Stimulated activated memory B cell treated with anti-CD40 and anti-IgM and Interleukin-4, amounts not matched to agents 10 μg/mL and 1 μg/mL and 100 μg/mL, for 72 hours (primary cell): ENCODE measurements at regions not wholly inside any gene's neighbourhood (a gene's known extent, or its start where the extent isn't known, plus 50 kb on each side); places are given as distances from the start of the nearest gene placed in this dataset.

Source experiments
- ATAC-seq: fragments of 150-1000 bp; cut with Tn5 transposase; 2 replicates; pipeline ENCODE4 v1.10.0; 2021
- H3K27ac Mint-ChIP-seq: one replicate; pipeline ENCODE4 v1.8.0; 2022; ENCODE audit warnings: mild to moderate bottlenecking, mixed read lengths
- H3K27me3 Mint-ChIP-seq: one replicate; pipeline ENCODE4 v1.8.0; 2022; ENCODE audit warnings: mixed read lengths
- H3K36me3 Mint-ChIP-seq: one replicate; pipeline ENCODE4 v1.8.0; 2022; ENCODE audit warnings: mixed read lengths
- H3K4me1 Mint-ChIP-seq: one replicate; pipeline ENCODE4 v1.8.0; 2022; ENCODE audit warnings: mixed read lengths
- H3K4me3 Mint-ChIP-seq: one replicate; pipeline ENCODE4 v1.8.0; 2022; ENCODE audit warnings: mild to moderate bottlenecking, moderate library complexity, mixed read lengths
- H3K9me3 Mint-ChIP-seq: one replicate; pipeline ENCODE4 v1.8.0; 2022; ENCODE audit warnings: mixed read lengths

DNA sequence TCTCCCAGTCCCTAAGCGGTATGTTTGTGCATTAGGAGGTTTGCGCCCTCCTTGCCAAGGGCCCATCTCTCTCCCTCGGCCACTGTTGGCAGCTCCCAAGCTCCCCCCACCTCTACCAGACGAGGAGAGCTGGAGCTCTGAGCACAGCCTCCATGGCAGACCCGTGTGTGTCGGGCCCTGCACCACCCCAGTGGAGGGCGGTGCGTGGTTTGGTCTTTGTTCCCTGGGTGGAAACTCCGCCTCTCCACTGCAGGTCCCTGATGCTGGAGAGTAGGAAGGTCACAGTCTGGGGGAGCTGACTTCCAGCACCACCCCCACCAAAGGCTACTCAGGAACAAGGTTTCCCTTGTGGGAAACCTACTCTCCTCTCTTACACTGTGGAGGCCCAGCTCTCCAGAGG is 162.6 kb upstream of the FHL2 start:
- no peaks in the 10 kb centered on the region for H3K36me3 Mint-ChIP-seq
- peaks cover 2% of the 10 kb centered on the region for H3K9me3 Mint-ChIP-seq
- H3K4me3 Mint-ChIP-seq: no peak overlapping the region
- H3K27ac Mint-ChIP-seq: no peak overlapping the region
- peaks cover 54% of the 10 kb centered on the region for H3K27me3 Mint-ChIP-seq
- no peak for ATAC-seq
- H3K4me1 Mint-ChIP-seq: no peaks in the 10 kb centered on the region

DNA sequence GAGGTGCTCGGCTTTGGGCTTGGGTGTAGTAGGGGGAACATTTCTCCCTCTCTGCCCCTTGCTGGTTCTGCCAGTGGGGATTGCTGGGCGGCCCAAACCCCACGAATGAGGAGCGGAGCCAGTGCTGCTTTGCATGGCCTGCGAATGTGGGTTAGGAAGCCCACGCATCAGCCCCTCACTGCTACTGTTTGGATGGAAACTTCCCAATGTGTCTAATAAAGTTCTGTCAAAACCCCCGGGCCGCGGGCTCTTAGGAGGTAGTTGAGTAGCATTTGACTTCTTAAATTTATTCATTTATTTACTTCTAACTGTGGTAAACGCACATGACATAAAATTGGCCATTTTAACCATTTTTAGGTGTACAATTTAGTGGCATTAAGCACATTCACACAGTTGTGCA is 161.3 kb upstream of the FHL2 start:
- no peak overlapping the region for H3K27ac Mint-ChIP-seq
- ATAC-seq: no peak
- H3K9me3 Mint-ChIP-seq: peaks cover 2% of the 10 kb centered on the region

DNA sequence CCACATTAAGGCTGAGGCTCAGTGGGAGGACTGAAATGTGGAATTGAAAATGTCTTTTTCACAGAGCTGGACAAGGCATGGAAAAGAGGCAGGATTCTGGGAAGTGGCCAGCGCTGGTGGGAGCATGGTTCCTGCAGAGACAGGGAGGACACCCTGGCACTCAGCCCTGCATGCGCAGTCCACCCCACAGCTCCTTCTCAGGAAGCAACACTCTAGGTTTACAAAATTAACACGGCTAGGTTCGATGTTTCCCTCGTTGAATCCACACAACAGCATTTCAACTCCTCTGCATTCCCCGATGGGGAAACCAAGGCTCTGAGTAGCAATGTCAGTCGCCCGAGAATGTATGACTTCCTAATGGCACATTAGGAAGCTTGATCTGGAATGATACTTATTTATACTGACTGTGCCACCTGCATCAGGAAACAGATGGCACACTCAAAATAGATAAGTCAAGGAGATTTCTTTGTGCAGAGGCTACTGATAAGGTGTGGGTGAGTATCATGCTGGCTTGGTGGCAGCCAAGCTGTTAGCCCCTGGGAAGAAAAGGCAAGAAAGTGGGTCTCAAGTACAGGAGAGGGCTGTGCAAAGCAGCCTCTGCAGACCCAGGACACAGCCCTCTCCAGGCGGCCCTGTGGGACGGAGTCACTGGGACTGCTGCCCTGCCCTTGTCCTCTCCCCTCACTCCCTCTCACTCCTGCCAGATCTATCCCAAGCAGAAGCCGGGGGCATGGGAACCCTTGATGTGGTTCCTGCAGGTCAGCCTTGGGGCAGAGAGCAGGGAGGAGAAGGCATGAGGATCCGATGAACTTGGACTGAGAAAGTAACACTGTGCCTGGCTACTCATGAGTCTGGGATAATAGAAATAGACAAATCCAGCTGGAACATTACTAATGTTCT is 158.4 kb upstream of the FHL2 start:
- H3K4me1 Mint-ChIP-seq: no peaks in the 10 kb centered on the region
- no peak overlapping the region for H3K27ac Mint-ChIP-seq
- no peak for ATAC-seq
- peaks cover 2% of the 10 kb centered on the region for H3K9me3 Mint-ChIP-seq
- no peak overlapping the region for H3K4me3 Mint-ChIP-seq
- peaks cover 67% of the 10 kb centered on the region for H3K27me3 Mint-ChIP-seq
- no peaks in the 10 kb centered on the region for H3K36me3 Mint-ChIP-seq

More for the DNA sequence above, 161.3 kb upstream of the FHL2 start:
- Mint-ChIP-seq H3K4me3 (no peak overlapping the region), H3K27me3 (peaks cover 60% of the 10 kb centered on the region), H3K4me1 (no peaks in the 10 kb centered on the region), H3K36me3 (no peaks in the 10 kb centered on the region)

DNA sequence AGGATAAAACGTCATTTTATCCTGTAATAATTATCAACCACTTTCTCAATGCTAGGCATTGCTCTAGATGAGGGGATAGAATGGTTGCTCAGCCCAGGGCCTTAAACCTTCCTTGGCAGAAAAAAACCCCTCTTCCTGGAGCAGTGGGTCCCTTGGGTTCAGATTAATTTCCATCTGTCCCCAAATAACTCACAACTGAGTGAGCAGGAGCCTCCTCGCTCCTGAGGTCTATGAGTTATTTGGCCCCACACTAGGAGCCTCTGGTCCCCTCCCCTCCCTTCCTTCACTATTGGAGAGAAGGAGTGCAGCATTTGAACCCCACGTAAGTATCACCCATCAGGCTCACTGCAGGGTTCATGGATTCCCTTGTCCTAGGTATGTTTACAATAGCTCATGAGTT is 157.5 kb upstream of the FHL2 start:
- Mint-ChIP-seq H3K4me1 (no peaks in the 10 kb centered on the region), H3K4me3 (no peak overlapping the region), H3K36me3 (no peaks in the 10 kb centered on the region), H3K27ac (no peak overlapping the region), H3K27me3 (peaks cover 59% of the 10 kb centered on the region), H3K9me3 (peaks cover 2% of the 10 kb centered on the region)
- no peak for ATAC-seq

DNA sequence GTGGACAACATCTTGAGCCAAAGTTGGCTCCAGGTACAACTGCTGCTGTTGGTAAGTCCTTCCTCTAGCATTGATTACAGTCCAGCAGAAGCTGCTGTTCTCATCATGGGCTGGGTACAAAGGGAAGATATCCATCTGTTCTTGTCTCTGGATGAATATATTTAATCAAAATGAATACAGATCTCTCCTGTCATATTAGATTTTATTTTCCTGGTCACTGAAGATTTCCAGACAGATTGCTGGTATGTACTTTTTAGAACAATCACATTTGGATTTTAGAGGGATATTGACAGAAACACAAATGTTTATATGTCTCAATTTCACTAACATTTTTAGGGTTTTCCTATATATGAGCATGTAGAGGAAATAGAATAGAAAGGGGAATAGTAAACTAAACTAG is 155.4 kb upstream of the FHL2 start:
- Mint-ChIP-seq H3K4me3 (no peak overlapping the region), H3K27me3 (peaks cover 52% of the 10 kb centered on the region), H3K9me3 (no peaks in the 10 kb centered on the region), H3K4me1 (no peaks in the 10 kb centered on the region), H3K36me3 (no peaks in the 10 kb centered on the region), H3K27ac (no peak overlapping the region)
- no peak for ATAC-seq

DNA sequence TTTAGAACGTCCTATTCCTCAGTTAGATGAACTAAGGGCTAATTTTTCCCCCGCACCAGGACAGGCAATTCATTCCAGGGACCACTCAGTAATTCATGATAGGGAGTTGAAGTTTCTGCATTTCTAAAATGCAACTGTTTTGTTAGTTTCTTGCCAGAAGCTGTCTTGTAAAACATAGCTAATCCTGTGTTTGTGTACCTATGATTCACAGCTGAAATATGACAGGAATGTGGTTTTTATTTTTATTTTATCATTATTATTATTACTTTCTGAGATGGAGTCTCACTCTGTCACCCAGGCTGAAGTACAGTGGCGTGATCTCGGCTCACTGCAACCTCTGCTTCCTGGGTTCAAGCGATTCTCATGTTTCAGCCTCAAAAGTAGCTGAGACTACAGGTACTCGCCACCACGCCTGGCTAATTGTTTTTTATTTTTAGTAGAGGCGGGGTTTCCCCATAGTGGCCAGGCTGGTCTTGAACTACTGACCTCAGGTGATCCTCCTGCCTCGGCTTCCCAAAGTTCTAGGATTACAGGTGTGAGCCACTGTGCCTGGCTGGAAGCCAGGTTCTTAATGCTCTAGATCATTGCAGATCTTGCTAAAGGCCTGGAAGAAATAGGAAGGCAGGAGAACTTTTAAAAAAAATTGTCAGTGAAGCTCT is 154.8 kb upstream of the FHL2 start:
- Mint-ChIP-seq H3K36me3 (no peaks in the 10 kb centered on the region), H3K9me3 (no peaks in the 10 kb centered on the region), H3K4me1 (no peaks in the 10 kb centered on the region), H3K4me3 (no peak overlapping the region), H3K27ac (no peak overlapping the region), H3K27me3 (peaks cover 51% of the 10 kb centered on the region)
- ATAC-seq: no peak

DNA sequence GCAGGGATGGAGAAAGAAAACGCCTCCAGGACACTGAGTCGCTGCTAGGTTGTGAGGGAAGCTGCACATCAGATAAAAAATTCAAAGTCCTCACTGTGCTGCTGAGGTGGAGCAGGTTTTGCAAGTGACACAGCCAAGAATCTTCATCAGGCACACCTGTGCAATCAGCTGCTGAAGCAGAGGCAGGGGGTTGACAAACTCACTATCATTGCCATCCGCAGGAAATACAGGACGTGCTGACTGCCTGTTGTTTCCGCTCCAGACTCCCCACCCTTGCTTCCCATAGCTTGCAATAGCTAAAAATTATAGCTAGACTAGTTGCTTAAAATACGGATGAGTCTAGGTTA is 147.8 kb upstream of the FHL2 start:
- peaks cover 28% of the 10 kb centered on the region for H3K27me3 Mint-ChIP-seq
- ATAC-seq: no peak
- H3K27ac Mint-ChIP-seq: no peak overlapping the region

DNA sequence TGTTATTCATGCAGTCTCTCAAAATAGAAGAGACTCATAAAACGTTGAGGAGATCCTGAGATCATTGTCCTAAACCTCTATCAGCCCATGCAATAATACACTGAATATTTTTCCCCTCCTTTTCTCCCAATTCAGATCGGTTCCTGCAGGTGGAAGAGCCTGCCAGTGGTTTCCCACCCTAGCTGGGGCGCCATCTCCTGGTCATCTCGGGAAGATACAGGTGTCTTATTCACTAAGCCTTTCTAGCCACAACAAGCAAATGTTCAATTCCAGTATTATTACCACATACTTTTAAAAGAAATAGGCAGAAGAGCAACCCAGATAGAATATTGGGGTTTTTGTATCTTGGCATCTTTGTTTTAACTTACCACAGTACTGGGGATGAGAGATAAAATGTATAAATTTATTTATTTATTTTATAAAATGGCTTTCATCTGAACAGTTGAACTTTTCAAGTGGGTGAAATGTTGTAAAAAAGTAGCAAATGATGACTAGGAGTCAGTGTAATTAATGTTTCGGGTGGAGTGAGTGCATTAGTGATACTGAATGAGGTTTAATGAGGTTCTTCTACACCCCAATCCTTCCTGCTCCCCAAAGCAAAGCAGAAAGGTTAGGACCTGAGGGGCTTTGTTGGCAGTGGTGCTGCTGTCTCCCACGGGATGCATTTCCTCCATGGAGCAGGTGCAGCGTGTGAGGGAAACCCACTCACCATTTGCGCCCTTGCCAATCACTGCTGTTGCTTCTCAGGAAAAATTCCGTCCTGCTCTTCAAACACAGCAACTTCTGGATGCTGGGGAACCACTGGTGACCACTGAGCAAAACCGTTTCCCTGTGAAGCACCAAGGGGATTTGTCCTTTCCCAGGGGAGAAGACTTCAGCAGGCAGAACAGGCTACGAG is 147.1 kb upstream of the FHL2 start:
- Mint-ChIP-seq H3K27ac (no peak overlapping the region), H3K27me3 (peaks cover 28% of the 10 kb centered on the region)

More for the DNA sequence above, 147.8 kb upstream of the FHL2 start:
- Mint-ChIP-seq H3K9me3 (no peaks in the 10 kb centered on the region), H3K4me1 (peaks cover 6% of the 10 kb centered on the region), H3K36me3 (no peaks in the 10 kb centered on the region), H3K4me3 (no peak overlapping the region)

DNA sequence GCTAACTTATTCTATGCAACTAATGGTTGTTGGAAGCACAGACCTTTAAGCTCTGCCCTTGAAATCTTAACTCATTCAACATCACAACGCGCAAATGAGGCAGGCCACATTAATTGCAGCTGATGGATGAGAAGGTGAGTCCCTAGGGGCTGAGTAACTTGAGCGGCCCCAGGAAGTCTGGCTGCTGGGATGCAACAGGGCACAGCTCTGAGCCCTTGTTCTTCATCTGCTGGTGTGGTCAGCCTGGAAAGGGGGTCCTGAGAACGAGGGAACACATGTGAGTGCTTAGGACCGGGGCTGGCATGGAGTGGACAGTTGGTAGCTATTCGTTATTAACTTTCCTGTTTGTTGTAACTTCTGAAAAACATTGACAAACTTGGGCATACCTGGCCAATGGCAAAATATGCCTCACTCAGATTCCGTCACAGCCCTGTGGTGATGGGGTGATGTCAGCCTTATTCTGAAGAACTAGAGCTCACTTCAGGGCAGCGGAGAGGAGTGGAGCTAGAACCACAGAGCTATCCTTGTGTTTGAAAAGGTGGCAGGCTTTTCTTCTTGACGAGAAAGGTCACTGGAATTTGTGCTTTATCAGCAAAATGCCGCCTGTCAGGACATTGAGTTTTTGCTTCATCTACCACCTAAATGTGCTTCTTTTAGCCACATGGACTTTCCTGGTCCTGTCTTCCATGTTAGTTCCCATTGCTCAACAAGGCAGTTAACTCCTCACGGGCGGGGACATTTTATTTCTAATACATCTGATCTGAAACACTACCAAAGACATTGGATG is 145.9 kb upstream of the FHL2 start:
- ATAC-seq: no peak
- Mint-ChIP-seq H3K27ac (no peak overlapping the region), H3K4me3 (no peak overlapping the region), H3K9me3 (no peaks in the 10 kb centered on the region), H3K27me3 (peaks cover 23% of the 10 kb centered on the region), H3K36me3 (no peaks in the 10 kb centered on the region), H3K4me1 (peaks cover 6% of the 10 kb centered on the region)

More for the DNA sequence above, 147.1 kb upstream of the FHL2 start:
- H3K4me1 Mint-ChIP-seq: peaks cover 6% of the 10 kb centered on the region
- no peak for ATAC-seq
- no peaks in the 10 kb centered on the region for H3K36me3 Mint-ChIP-seq
- H3K4me3 Mint-ChIP-seq: no peak overlapping the region
- H3K9me3 Mint-ChIP-seq: no peaks in the 10 kb centered on the region

DNA sequence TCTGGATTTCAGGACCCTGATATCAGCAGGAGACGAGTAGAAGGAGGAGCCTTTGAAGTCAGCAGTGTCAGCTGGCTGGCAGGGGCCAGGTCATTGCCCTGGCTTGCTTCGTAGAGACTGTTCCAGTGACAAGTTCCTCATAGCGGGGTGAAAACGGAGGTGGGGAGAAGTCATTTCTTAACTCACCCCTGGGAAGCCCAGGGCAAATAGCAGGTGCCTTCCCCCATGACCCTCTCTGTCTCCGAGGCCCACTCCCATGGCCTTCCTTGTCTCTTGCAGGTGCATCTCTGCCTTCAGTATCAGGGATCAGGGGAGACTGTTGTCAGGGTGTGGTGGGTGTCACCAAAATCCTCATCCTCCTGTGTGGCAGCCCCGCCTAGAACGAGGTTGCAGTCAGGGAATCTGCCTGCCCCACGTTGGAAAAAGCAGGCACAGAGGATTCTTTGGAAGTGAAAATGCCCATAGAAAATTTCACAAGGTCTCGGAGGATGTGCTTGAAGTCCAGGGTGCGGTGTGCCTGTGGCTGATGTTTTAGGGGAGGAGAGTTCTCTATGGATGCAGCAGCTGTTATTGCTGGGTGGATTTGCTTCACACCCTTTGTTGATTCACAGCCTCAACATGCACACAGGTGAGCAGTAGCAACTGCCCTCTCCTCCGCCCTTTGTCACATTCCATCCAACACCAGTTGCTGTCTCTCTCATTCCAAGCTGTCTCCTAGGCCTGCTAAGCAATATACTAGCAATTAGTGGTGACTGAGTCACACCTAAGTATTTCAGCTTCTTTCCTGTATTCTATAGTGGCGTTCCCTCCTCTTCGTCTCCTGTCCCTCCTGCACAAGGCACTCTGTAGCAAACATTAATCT is 142.6 kb upstream of the FHL2 start:
- Mint-ChIP-seq H3K9me3 (no peaks in the 10 kb centered on the region), H3K36me3 (no peaks in the 10 kb centered on the region), H3K4me1 (peaks cover 6% of the 10 kb centered on the region), H3K27ac (no peak overlapping the region), H3K27me3 (peaks cover 35% of the 10 kb centered on the region), H3K4me3 (no peak overlapping the region)
- ATAC-seq: no peak

DNA sequence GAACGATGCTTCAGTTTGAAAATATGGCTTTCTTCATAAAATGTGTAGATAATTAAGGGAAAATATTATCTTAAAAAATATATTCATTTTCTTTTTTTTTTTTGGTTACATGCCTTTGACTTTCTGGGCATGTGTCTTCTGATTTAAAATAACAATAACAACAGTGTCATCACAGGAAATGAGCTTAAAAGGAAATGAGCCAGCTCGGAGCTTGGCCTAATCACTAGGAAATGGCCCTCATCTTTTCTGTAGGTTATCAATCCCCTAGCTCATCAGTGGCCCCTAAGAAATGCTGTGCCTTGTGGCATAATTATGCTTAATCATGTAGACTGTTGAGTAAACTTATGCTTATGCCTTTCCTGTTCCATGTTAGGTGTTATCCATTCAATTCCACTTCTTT is 141.8 kb upstream of the FHL2 start:
- ATAC-seq: no peak
- H3K27ac Mint-ChIP-seq: no peak overlapping the region
- H3K4me3 Mint-ChIP-seq: no peak overlapping the region
- no peaks in the 10 kb centered on the region for H3K36me3 Mint-ChIP-seq
- peaks cover 3% of the 10 kb centered on the region for H3K4me1 Mint-ChIP-seq
- H3K27me3 Mint-ChIP-seq: peaks cover 32% of the 10 kb centered on the region
- peaks cover 2% of the 10 kb centered on the region for H3K9me3 Mint-ChIP-seq

DNA sequence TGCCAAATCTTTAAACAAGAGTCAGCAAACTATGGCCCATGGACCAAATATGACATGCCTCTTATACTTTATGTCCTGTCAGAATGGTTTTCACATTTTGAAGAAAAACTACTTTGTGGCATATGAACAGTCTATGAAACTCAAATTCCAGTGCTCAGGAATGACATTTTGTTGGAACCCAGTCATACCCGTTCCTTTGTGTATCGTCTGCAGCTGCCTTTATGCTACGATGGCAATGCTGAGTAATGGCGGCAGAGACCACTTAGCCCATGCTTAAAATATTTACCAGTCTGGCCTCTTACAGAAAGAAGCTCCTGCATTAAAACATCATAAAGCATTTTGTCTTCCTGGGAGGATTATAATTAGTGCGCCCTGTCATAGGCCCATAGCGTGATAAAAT is 140.5 kb upstream of the FHL2 start:
- peaks cover 7% of the 10 kb centered on the region for H3K9me3 Mint-ChIP-seq
- H3K27me3 Mint-ChIP-seq: peaks cover 33% of the 10 kb centered on the region
- no peak for ATAC-seq
- no peaks in the 10 kb centered on the region for H3K4me1 Mint-ChIP-seq
- no peaks in the 10 kb centered on the region for H3K36me3 Mint-ChIP-seq
- no peak overlapping the region for H3K27ac Mint-ChIP-seq
- no peak overlapping the region for H3K4me3 Mint-ChIP-seq

DNA sequence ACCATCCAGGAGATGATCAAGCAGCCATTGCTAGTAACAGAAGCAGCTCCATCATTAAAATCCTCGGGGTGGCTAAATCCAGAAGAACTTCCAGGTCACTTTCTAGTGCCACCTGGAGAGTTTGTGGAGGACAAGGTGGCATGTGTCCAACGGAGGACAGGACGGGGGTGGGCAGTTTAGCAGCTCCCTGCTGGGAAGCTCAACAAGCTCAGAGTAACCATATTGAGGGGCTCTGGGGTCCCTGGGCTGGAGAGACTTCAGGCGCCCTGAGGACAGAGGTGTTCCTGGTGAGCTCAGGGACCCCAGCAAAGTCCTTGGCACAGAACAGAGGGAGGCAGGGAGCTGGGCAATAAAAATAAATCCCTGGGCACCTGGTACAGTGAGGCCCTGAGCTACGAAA is 140.0 kb upstream of the FHL2 start:
- Mint-ChIP-seq H3K9me3 (peaks cover 7% of the 10 kb centered on the region), H3K27me3 (peaks cover 33% of the 10 kb centered on the region), H3K4me1 (no peaks in the 10 kb centered on the region), H3K4me3 (no peak overlapping the region), H3K36me3 (no peaks in the 10 kb centered on the region), H3K27ac (no peak overlapping the region)
- no peak for ATAC-seq

DNA sequence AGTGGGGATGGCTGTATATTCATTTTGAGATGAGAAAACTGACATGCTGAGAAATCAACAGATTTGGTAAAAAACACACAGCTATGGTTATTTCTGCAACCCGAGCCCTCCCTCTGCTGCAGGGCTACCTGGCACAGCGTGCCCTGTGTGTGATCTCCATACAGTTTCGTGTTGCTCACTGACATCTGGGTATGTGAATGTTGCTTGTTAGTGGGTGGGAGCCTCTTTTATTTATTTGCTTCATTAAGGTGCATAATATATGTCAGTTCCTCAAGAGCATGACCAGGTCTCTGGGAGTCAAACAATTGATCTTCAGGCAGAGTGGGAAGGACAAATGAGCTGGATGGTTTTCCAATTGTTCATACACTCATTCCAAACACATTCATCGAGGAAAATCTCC is 139.1 kb upstream of the FHL2 start:
- no peak for ATAC-seq
- Mint-ChIP-seq H3K4me3 (no peak overlapping the region), H3K27ac (no peak overlapping the region), H3K9me3 (peaks cover 7% of the 10 kb centered on the region), H3K4me1 (no peaks in the 10 kb centered on the region), H3K36me3 (no peaks in the 10 kb centered on the region), H3K27me3 (peaks cover 33% of the 10 kb centered on the region)
